ENCODE measurements at regions not wholly inside any gene's neighbourhood (a gene's known extent, or its start where the extent isn't known, plus 50 kb on each side); places are given as distances from the start of the nearest gene placed in this dataset.

DNA sequence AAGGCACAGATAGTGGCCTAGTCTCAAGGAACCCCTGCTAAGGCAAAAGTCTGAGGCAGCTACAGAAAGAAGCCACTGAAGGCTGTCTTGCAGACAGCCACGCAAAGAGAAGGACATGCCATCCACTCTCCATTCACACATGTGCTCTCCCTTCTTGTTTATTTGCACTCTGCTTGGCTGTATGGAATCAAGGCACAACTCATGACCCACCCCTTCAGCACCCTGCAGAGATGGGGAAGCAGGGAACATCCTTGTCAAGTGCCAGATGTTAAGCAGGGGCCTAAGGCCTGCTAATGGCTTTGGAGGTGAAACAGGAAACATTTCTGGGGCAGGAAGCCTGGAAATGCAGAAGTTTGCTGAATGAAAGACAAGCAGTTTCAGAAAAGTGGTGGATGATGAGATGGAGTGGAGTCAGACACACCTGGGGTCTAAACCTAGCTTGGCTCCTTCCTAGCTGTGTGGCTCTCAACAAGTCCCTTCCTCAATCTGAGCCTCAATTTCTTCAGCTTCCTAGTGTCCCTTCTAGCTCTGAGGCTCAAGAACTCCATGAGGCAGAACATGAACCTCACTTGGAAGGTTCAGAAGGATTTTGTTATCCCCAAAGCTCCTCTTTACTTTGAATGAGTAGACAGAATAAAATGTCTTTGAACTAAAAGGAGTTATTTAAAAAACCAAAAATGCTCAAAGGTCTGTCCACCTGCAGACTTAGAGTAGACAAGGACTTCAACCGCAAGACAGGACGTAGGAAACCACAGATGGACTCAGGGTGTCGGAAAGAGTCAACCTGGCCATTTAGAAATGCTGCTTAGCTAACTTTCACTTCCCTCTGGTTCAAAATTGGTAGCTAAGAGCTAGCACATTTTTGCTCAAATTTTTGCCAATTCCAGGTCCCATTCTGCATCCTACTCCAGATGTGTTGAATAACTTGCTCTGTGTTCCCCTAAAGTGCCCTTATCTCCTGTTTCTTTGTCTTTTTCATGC, 283.1 kb downstream of the PLPP3 start:
- TF ChIP-seq ELF3 (CRISPR knock-in tag; IDR thresholded peaks at IDR 0.05) (no peak), MEF2D (CRISPR knock-in tag; IDR thresholded peaks at IDR 0.05) (no peak), RAD21 (CRISPR knock-in tag; IDR thresholded peaks at IDR 0.05) (no peak), KAT7 (CRISPR knock-in tag; IDR thresholded peaks at IDR 0.05; ENCODE audit: borderline replicate concordance) (no peak), EED (CRISPR knock-in tag; IDR thresholded peaks at IDR 0.05) (no peak), MLLT10 (CRISPR knock-in tag; IDR thresholded peaks at IDR 0.05) (no peak), PPARG (CRISPR knock-in tag; conservative IDR thresholded peaks at IDR 0.05) (no peak), ZBTB8A (CRISPR knock-in tag; IDR thresholded peaks at IDR 0.05; ENCODE audit: borderline replicate concordance, low read depth) (no peak), EEA1 (CRISPR knock-in tag; IDR thresholded peaks at IDR 0.05; ENCODE audit: borderline replicate concordance) (no peak)
- TF ChIP-seq, protein P1, sequence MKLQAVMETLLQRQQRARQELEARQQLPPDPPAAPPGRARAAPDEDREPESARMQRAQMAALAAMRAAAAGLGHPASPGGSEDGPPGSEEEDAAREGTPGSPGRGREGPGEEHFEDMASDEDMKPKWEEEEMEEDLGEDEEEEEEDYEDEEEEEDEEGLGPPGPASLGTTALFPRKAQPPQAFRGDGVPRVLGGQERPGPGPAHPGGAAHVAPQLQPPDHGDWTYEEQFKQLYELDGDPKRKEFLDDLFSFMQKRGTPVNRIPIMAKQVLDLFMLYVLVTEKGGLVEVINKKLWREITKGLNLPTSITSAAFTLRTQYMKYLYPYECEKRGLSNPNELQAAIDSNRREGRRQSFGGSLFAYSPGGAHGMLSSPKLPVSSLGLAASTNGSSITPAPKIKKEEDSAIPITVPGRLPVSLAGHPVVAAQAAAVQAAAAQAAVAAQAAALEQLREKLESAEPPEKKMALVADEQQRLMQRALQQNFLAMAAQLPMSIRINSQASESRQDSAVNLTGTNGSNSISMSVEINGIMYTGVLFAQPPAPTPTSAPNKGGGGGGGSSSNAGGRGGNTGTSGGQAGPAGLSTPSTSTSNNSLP (IDR thresholded peaks at IDR 0.05; ENCODE audit: low read depth, low read length), result no peak
- TF ChIP-seq, protein P2, sequence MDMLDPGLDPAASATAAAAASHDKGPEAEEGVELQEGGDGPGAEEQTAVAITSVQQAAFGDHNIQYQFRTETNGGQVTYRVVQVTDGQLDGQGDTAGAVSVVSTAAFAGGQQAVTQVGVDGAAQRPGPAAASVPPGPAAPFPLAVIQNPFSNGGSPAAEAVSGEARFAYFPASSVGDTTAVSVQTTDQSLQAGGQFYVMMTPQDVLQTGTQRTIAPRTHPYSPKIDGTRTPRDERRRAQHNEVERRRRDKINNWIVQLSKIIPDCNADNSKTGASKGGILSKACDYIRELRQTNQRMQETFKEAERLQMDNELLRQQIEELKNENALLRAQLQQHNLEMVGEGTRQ (IDR thresholded peaks at IDR 0.05; ENCODE audit: low read depth, low read length), result no peak
- TF ChIP-seq, protein P2 (CRISPR knock-in tag; IDR thresholded peaks at IDR 0.05; ENCODE audit: borderline replicate concordance), result no peak
- TF ChIP-seq, protein P3, sequence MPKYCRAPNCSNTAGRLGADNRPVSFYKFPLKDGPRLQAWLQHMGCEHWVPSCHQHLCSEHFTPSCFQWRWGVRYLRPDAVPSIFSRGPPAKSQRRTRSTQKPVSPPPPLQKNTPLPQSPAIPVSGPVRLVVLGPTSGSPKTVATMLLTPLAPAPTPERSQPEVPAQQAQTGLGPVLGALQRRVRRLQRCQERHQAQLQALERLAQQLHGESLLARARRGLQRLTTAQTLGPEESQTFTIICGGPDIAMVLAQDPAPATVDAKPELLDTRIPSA (CRISPR knock-in tag; IDR thresholded peaks at IDR 0.05; ENCODE audit: borderline replicate concordance), result no peak
